ENCODE measurements at regions not wholly inside any gene's neighbourhood (a gene's known extent, or its start where the extent isn't known, plus 50 kb on each side); places are given as distances from the start of the nearest gene placed in this dataset.

DNA sequence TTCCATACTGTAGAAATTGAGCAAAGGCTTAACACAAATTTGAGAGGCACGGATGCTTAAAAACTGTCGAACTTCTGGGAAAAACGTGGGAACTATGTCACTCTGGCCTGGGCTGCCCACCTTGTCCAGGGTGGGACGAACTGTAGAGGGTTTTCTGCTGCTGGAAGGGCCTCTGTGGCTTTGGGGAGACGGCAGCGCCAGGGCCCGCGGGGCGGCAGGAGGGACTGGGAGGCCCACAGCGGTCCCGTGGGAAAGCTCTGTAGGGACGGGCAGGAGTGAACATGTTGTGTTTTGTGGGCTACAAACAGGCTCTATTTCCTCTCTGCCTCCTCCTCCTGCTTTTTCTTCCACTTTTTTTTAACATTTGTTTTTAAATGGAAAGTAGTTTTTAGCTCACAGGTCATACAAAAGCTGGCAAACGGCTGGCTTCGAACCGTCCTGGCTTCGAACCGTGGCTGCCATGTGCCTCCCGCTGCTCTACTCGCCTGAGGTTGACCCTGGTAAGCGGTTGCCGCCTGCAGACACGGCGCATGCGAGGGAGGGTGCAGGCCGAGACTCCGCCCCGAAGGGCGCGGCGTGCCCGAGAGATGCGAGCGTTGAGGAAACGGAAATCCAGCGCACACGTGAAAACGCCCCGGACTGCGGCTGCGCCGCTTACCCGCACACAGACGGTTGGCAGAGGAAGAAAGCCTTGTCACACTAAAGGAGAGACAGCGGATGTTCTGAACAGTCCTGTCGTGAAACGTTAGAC lies 382.3 kb upstream of the ZFP42 start:
- H3K9ac ChIP-seq (ENCODE audit: low read length): no peak overlapping the region
- no peaks in the 10 kb centered on the region for H3K36me3 ChIP-seq (ENCODE audit: low read length)
- H3F3A ChIP-seq (ENCODE audit: insufficient read depth): no peaks in the 10 kb centered on the region
- H3K4me3 ChIP-seq (ENCODE audit: insufficient read depth, low read length, poor library complexity, severe bottlenecking): no peak overlapping the region
- no peak overlapping the region for H3K27ac ChIP-seq (ENCODE audit: low read depth, low read length)
- no peaks in the 10 kb centered on the region for H3K27me3 ChIP-seq (ENCODE audit: low read length)
- no peak overlapping the region for H2AFZ ChIP-seq (ENCODE audit: low read depth, low read length, severe bottlenecking)
- H3K9me2 ChIP-seq (replicated peaks; ENCODE audit: insufficient read depth, low read length): no peaks in the 10 kb centered on the region
- no peak overlapping the region for H3K4me2 ChIP-seq (ENCODE audit: low read depth, low read length, poor library complexity, severe bottlenecking)
- no peaks in the 10 kb centered on the region for H4K20me1 ChIP-seq (ENCODE audit: low read depth, low read length)
- no peaks in the 10 kb centered on the region for H3K79me2 ChIP-seq (ENCODE audit: insufficient read depth, low read length)
- H3K9me3 ChIP-seq (ENCODE audit: insufficient read depth, low read length): no peaks in the 10 kb centered on the region
- no peak for TF ChIP-seq EZH2phosphoT487 (conservative IDR thresholded peaks at IDR 0.05; ENCODE audit: low read length)
- TF ChIP-seq, protein P1, sequence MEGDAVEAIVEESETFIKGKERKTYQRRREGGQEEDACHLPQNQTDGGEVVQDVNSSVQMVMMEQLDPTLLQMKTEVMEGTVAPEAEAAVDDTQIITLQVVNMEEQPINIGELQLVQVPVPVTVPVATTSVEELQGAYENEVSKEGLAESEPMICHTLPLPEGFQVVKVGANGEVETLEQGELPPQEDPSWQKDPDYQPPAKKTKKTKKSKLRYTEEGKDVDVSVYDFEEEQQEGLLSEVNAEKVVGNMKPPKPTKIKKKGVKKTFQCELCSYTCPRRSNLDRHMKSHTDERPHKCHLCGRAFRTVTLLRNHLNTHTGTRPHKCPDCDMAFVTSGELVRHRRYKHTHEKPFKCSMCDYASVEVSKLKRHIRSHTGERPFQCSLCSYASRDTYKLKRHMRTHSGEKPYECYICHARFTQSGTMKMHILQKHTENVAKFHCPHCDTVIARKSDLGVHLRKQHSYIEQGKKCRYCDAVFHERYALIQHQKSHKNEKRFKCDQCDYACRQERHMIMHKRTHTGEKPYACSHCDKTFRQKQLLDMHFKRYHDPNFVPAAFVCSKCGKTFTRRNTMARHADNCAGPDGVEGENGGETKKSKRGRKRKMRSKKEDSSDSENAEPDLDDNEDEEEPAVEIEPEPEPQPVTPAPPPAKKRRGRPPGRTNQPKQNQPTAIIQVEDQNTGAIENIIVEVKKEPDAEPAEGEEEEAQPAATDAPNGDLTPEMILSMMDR (IDR thresholded peaks at IDR 0.05; ENCODE audit: insufficient read depth, low read length, poor library complexity, severe bottlenecking): no peak

DNA sequence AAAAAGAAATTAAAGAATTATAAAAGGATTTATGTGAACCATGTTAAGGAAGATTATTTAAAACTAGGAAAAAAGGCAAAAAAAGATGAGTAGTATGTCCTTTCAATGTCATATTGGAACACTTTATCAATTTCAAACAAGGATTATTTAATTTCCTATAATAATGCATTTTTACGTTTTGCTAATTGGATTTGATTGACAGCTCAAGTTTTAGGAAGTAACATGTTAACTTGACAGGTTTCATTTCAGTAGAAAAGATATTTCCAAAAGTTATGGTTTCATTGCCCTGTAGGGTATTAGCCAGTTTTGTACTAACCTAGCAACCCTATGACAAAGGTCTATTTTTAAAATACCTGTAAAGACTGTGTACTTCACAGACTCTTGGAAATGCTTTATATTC lies 379.6 kb upstream of the ZFP42 start:
- H3K4me3 ChIP-seq (ENCODE audit: insufficient read depth, low read length, poor library complexity, severe bottlenecking): no peak overlapping the region
- no peaks in the 10 kb centered on the region for H3K79me2 ChIP-seq (ENCODE audit: insufficient read depth, low read length)
- TF ChIP-seq EZH2phosphoT487 (conservative IDR thresholded peaks at IDR 0.05; ENCODE audit: low read length): no peak
- H3F3A ChIP-seq (ENCODE audit: insufficient read depth): no peaks in the 10 kb centered on the region
- no peak overlapping the region for H3K9ac ChIP-seq (ENCODE audit: low read length)
- H3K36me3 ChIP-seq (ENCODE audit: low read length): no peaks in the 10 kb centered on the region
- H3K27ac ChIP-seq (ENCODE audit: low read depth, low read length): no peak overlapping the region
- no peaks in the 10 kb centered on the region for H3K9me2 ChIP-seq (replicated peaks; ENCODE audit: insufficient read depth, low read length)
- no peak overlapping the region for H3K4me2 ChIP-seq (ENCODE audit: low read depth, low read length, poor library complexity, severe bottlenecking)
- H2AFZ ChIP-seq (ENCODE audit: low read depth, low read length, severe bottlenecking): no peak overlapping the region
- H3K27me3 ChIP-seq (ENCODE audit: low read length): no peaks in the 10 kb centered on the region
- no peaks in the 10 kb centered on the region for H3K9me3 ChIP-seq (ENCODE audit: insufficient read depth, low read length)
- no peaks in the 10 kb centered on the region for H4K20me1 ChIP-seq (ENCODE audit: low read depth, low read length)

DNA sequence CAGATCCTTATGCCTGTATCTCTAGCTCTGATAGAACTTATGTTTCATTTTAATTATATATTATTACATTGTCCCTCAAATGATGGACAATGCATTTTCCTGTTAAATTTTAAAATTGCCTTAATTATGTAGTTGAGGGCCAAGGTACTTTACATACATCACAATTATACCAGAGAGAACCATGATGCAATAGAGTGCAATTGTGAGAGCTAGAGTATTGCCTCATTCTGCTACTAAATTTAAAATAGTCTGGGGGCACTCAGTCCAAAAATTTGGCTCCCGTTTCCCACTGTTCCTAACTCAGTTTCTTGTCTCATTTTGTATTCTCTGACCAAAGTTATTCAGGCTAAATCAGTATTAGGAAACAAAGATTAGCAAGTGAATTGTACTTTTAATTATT lies 378.5 kb upstream of the ZFP42 start:
- Histone ChIP-seq H3K9me2 (replicated peaks; ENCODE audit: insufficient read depth, low read length) (no peaks in the 10 kb centered on the region), H3K79me2 (ENCODE audit: insufficient read depth, low read length) (no peaks in the 10 kb centered on the region), H3F3A (ENCODE audit: insufficient read depth) (no peaks in the 10 kb centered on the region), H3K4me3 (ENCODE audit: insufficient read depth, low read length, poor library complexity, severe bottlenecking) (no peak overlapping the region), H3K36me3 (ENCODE audit: low read length) (no peaks in the 10 kb centered on the region), H3K4me2 (ENCODE audit: low read depth, low read length, poor library complexity, severe bottlenecking) (no peak overlapping the region), H3K9ac (ENCODE audit: low read length) (no peak overlapping the region), H2AFZ (ENCODE audit: low read depth, low read length, severe bottlenecking) (no peak overlapping the region), H3K27me3 (ENCODE audit: low read length) (no peaks in the 10 kb centered on the region), H3K9me3 (ENCODE audit: insufficient read depth, low read length) (no peaks in the 10 kb centered on the region), H3K27ac (ENCODE audit: low read depth, low read length) (no peak overlapping the region), H4K20me1 (ENCODE audit: low read depth, low read length) (no peaks in the 10 kb centered on the region)
- TF ChIP-seq EZH2phosphoT487 (conservative IDR thresholded peaks at IDR 0.05; ENCODE audit: low read length): no peak
- TF ChIP-seq, protein P1 (IDR thresholded peaks at IDR 0.05; ENCODE audit: insufficient read depth, low read length, poor library complexity, severe bottlenecking): no peak

DNA sequence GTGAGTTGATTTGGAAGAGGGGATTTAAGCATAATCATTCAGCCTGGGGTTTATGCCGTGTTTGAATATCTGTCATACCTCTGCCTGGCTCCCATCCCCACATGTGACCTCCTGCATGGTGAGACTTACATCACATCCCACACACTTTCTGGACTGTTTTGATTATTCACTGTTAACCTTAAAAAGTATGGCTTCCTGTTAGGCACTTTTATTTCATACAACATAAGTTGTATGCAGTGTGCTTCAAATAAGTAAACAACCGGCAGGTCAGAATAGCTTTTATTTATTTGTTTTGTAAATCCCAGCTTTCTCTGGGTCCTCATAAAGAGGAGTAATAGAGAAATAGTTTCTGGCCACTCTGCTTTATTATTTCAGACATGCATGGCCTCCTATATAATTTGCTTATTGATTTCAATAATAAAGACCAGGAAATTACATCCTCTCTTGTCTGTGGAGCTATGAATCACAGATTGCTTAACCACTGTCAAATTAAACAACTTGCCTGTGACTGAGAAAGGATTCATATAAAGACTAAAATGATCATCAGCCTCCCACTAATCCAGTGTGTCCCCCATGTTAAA lies 376.8 kb upstream of the ZFP42 start:
- Histone ChIP-seq H4K20me1 (ENCODE audit: low read depth, low read length) (no peaks in the 10 kb centered on the region), H2AFZ (ENCODE audit: low read depth, low read length, severe bottlenecking) (no peak overlapping the region), H3K4me3 (ENCODE audit: insufficient read depth, low read length, poor library complexity, severe bottlenecking) (no peak overlapping the region), H3F3A (ENCODE audit: insufficient read depth) (no peaks in the 10 kb centered on the region), H3K9me3 (ENCODE audit: insufficient read depth, low read length) (no peaks in the 10 kb centered on the region), H3K79me2 (ENCODE audit: insufficient read depth, low read length) (no peaks in the 10 kb centered on the region), H3K4me2 (ENCODE audit: low read depth, low read length, poor library complexity, severe bottlenecking) (no peak overlapping the region), H3K27ac (ENCODE audit: low read depth, low read length) (no peak overlapping the region), H3K27me3 (ENCODE audit: low read length) (no peaks in the 10 kb centered on the region), H3K36me3 (ENCODE audit: low read length) (no peaks in the 10 kb centered on the region), H3K9ac (ENCODE audit: low read length) (no peak overlapping the region), H3K9me2 (replicated peaks; ENCODE audit: insufficient read depth, low read length) (no peaks in the 10 kb centered on the region)
- TF ChIP-seq, protein P1 (IDR thresholded peaks at IDR 0.05; ENCODE audit: insufficient read depth, low read length, poor library complexity, severe bottlenecking): no peak
- no peak for TF ChIP-seq EZH2phosphoT487 (conservative IDR thresholded peaks at IDR 0.05; ENCODE audit: low read length)

All from SU-DHL-6 (cell line).